ENCODE measurements at regions not wholly inside any gene's neighbourhood (a gene's known extent, or its start where the extent isn't known, plus 50 kb on each side); places are given as distances from the start of the nearest gene placed in this dataset.

DNA sequence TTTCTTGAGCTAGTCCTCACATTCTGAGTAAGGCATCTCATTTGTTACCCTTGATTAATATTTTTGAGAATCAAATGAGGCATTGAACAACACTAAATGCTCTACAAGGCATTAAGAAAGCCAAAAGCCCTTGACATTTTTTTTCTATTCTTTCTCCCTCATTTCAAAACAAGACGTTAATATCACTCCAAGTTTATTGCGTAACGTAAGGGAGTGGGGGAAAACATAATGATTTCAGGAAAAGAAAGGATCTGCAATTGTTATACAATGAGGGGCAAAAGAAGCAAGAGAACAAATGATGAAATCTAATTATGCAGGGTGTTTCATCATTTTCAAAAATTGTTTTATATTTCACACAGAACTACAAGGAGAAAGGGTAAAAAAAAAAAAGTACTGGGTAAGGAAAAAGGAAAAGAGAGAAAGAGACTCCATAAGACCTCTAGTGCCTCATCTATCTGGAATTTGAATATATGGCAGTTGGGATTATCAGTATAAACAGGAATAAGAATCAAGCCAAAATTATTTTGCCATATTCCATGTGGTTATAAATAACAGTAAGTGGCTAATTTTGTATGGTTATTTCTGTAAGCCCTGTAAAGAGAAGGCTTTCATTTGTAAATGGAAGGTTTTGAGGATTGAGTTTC, 163.0 kb downstream of the ABCA8 start:
- TF ChIP-seq, protein P1, sequence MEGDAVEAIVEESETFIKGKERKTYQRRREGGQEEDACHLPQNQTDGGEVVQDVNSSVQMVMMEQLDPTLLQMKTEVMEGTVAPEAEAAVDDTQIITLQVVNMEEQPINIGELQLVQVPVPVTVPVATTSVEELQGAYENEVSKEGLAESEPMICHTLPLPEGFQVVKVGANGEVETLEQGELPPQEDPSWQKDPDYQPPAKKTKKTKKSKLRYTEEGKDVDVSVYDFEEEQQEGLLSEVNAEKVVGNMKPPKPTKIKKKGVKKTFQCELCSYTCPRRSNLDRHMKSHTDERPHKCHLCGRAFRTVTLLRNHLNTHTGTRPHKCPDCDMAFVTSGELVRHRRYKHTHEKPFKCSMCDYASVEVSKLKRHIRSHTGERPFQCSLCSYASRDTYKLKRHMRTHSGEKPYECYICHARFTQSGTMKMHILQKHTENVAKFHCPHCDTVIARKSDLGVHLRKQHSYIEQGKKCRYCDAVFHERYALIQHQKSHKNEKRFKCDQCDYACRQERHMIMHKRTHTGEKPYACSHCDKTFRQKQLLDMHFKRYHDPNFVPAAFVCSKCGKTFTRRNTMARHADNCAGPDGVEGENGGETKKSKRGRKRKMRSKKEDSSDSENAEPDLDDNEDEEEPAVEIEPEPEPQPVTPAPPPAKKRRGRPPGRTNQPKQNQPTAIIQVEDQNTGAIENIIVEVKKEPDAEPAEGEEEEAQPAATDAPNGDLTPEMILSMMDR (IDR thresholded peaks at IDR 0.05; ENCODE audit: unreplicated experiment in 3 of 3), result no peak
- H3K4me1 Mint-ChIP-seq, result peaks cover 45% of the 10 kb centered on the region
- peak overlapping the region in 1 of 3 experiments; percentile 75 for H3K27ac Mint-ChIP-seq
- H3K27me3 Mint-ChIP-seq (ENCODE audit: low read depth), result peaks cover 23% of the 10 kb centered on the region
- H3K4me3 Mint-ChIP-seq, result no peak overlapping the region
- H3K36me3 Mint-ChIP-seq (ENCODE audit: low read depth), result no peaks in the 10 kb centered on the region
- peaks cover 11% of the 10 kb centered on the region for H3K9me3 Mint-ChIP-seq

DNA sequence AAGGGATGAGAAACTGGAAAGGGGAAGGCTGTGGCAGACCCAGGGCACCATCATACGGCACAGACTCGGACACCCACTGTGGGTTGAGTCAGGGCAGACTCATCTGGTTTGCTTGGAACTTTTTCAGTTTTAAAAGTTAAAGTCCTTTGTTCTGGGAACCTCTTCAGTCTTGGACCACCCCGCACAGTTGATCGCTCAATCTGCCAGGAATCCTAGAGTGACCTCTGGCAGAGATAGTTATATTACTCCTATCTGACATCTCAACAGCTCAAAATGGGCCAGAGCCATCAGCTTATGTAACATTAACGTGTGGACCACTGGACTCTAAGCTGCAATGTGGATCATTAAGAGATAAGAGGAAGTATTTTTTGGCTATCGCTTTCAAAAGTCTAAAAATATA, 164.3 kb downstream of the ABCA8 start:
- TF ChIP-seq, protein P1 (IDR thresholded peaks at IDR 0.05; ENCODE audit: unreplicated experiment in 3 of 3), result no peak
- Mint-ChIP-seq H3K4me1 (peaks cover 45% of the 10 kb centered on the region), H3K36me3 (ENCODE audit: low read depth) (no peaks in the 10 kb centered on the region)

DNA sequence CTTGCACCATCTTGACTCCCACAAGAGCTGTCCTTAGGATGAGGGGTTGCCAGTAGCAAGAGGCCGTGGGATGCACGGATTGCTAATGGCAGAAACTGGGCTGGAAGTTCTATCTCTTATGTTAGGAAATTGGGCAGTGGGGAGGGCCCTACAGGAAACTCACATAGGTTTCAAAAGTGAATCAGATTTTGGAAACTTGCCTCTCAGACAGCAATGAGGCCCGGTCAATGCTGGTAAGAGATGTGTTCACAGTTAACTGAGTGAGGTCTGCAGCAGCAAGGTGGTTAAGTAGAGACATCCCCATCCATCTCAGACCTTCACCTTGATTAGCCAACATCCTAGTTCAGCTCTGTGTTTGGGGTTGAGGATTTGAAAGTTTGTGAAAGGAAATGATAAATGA, 164.7 kb downstream of the ABCA8 start:
- Mint-ChIP-seq H3K36me3 (ENCODE audit: low read depth) (no peaks in the 10 kb centered on the region), H3K9me3 (peaks cover 13% of the 10 kb centered on the region), H3K27ac (peak overlapping the region in 1 of 3 experiments; percentile 75), H3K27me3 (ENCODE audit: low read depth) (peaks cover 25% of the 10 kb centered on the region), H3K4me3 (no peak overlapping the region), H3K4me1 (peaks cover 49% of the 10 kb centered on the region)
- TF ChIP-seq, protein P1 (IDR thresholded peaks at IDR 0.05; ENCODE audit: unreplicated experiment in 3 of 3), result no peak

More for the DNA sequence above, 164.3 kb downstream of the ABCA8 start:
- Mint-ChIP-seq H3K4me3 (no peak overlapping the region), H3K27ac (peak overlapping the region in 1 of 3 experiments; percentile 75), H3K9me3 (peaks cover 13% of the 10 kb centered on the region), H3K27me3 (ENCODE audit: low read depth) (peaks cover 25% of the 10 kb centered on the region)

DNA sequence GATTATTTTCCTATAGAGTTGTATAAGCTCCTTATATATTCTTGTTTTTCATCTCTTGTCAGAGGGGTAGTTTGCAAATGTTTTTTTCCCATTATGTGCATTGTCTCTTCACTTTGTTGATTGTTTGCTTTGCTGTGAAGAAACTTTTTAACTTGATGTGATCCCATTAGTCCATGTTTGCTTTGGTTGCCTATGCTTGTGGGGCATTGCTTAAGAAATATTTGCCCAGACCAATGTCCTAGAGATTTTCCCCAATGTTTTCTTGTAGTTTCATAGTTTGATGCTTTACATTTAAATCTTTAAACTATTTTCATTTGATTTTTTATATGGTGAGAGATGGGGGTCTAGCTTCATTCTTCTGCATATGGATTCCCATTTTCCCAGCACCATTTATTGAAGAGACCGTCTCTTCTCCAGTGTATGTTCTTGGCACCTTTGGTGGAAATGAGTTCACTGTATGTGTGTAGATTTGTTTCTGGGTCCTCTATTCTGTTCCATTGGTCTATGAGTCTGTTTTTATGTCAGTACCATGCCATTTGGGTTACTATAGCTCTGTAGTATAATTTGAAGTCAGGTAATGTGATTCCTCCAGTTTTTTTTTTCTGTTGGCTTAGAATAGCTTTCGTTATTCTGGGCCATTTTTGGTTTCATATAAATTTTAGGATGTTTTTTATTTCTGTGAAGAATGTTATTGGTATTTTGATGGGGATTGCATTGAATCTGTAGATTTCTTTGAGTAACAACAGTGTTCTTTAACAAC, 165.8 kb downstream of the ABCA8 start:
- TF ChIP-seq, protein P1 (IDR thresholded peaks at IDR 0.05; ENCODE audit: unreplicated experiment in 3 of 3), result no peak
- no peaks in the 10 kb centered on the region for H3K36me3 Mint-ChIP-seq (ENCODE audit: low read depth)
- peaks cover 48% of the 10 kb centered on the region for H3K4me1 Mint-ChIP-seq

DNA sequence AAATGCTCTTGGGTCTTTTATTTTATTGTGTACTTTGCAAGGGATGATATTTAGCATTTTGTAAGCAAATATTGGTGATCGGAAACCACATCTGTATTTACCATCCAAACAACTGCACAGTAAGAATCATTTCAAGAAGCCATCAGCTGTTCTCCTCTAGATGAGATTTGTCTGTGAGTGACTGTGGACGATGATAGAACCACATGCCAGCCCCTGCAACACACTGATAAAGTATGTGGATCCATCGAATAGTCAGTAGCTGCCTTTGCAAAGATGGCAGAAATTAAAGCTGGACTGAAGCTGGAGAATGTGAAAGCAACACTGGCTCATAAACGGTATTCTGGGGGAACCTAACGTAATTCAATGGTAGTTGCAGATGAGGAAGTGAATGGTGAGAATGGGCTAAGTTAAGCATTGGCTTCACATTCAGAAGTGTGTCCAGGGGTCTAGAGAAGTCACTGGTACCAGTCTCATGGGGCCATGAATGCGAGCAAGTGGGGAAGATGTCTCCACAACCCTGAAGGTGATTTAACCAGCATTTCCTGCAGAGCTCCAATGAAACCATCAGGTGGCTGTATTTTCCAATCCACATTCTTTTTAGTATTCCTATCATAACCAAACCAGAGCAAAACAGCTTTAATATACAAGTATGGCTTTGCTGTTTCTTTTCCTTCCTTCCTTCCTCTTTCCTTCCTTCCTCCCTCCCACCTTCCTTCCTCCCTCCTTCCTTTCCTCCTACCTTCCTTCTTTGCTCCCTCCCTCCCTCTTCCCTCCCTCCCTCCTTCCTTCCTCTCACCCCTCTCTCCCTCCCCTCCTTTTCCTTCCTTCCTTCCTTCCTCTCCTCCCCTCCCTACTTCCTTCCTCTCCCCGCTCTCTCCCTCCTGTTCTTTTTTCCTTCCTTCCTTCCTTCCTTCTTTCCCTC, 169.4 kb downstream of the ABCA8 start:
- Mint-ChIP-seq H3K27ac (peak overlapping the region in 1 of 3 experiments; percentile 54), H3K4me1 (peaks cover 26% of the 10 kb centered on the region), H3K4me3 (no peak overlapping the region), H3K27me3 (ENCODE audit: low read depth) (peaks cover 15% of the 10 kb centered on the region), H3K9me3 (peaks cover 11% of the 10 kb centered on the region), H3K36me3 (ENCODE audit: low read depth) (no peaks in the 10 kb centered on the region)
- TF ChIP-seq, protein P1 (IDR thresholded peaks at IDR 0.05; ENCODE audit: unreplicated experiment in 3 of 3), result no peak

More for the DNA sequence above, 165.8 kb downstream of the ABCA8 start:
- peaks cover 20% of the 10 kb centered on the region for H3K27me3 Mint-ChIP-seq (ENCODE audit: low read depth)
- H3K9me3 Mint-ChIP-seq, result peaks cover 11% of the 10 kb centered on the region
- no peak overlapping the region for H3K27ac Mint-ChIP-seq
- no peak overlapping the region for H3K4me3 Mint-ChIP-seq
